PC-3 (cell line): ENCODE measurements at regions not wholly inside any gene's neighbourhood (a gene's known extent, or its start where the extent isn't known, plus 50 kb on each side); places are given as distances from the start of the nearest gene placed in this dataset.

ENCODE experiments used
- ATAC-seq: fragments of 200-7000 bp; cut with Tn5 transposase; 2 replicates; pipeline ENCODE4 v1.9.1; 2020; ENCODE audit warnings: mild to moderate bottlenecking, moderate library complexity
- BruUV-seq: library from RNA; stranded (reverse); fragments of 400-500 nt; replicated peaks from 2 replicates; lab custom pipeline; 2021; lab: Mats Ljungman, UMichigan
- CTCF ChIA-PET: fragments of 300-600 bp; sonication (Branson Sonifier 250); formaldehyde crosslinking; loops from one replicate; lab custom pipeline; 2022; ENCODE audit warnings: antibody characterized with exemption; lab: Charles Lee
- POLR2A ChIA-PET: fragments of 300-600 bp; sonication (Branson Sonifier 250); formaldehyde crosslinking; loops from one replicate; lab custom pipeline; 2022; ENCODE audit warnings: antibody characterized with exemption; ENCODE audit not compliant: unreplicated experiment; lab: Charles Lee
- DNase-seq: peaks from one replicate; pipeline ENCODE4 v3.0.0-alpha.2; 2015
- H2AFZ ChIP-seq: fragments of 300-600 bp; sonication (generic); 2 replicates; pipeline ENCODE4 v1.6.0; 2016; ENCODE audit warnings: antibody characterized with exemption, low read length
- H3F3A ChIP-seq: fragments of 300-600 bp; sonication (generic); one replicate; pipeline ENCODE4 v1.6.0; 2017; ENCODE audit warnings: antibody characterized with exemption, low read length, control low read depth, mild to moderate bottlenecking; ENCODE audit not compliant: unreplicated experiment
- H3K27ac ChIP-seq: fragments of 300-600 bp; sonication (generic); 2 replicates; pipeline ENCODE4 v1.5.1; 2016; ENCODE audit warnings: mild to moderate bottlenecking, low read length
- H3K27me3 ChIP-seq: fragments of 300-600 bp; sonication (generic); 2 replicates; pipeline ENCODE4 v1.6.1; 2016; ENCODE audit warnings: low read length, mixed read lengths
- H3K36me3 ChIP-seq: fragments of 300-600 bp; sonication (generic); 2 replicates; pipeline ENCODE4 v1.6.1; 2016; ENCODE audit warnings: low read depth, mixed run types, low read length, mixed read lengths
- H3K4me1 ChIP-seq: fragments of 300-600 bp; sonication (generic); 2 replicates; pipeline ENCODE4 v1.5.1; 2016; ENCODE audit warnings: low read length; ENCODE audit not compliant: insufficient read depth
- H3K4me2 ChIP-seq: fragments of 300-600 bp; sonication (generic); 2 replicates; pipeline ENCODE4 v1.6.0; 2016; ENCODE audit warnings: low read length
- H3K4me3 ChIP-seq: fragments of 300-600 bp; sonication (generic); 2 replicates; pipeline ENCODE4 v1.5.1; 2016; ENCODE audit warnings: mild to moderate bottlenecking, low read length, mixed read lengths
- H3K79me2 ChIP-seq: fragments of 300-600 bp; sonication (generic); 2 replicates; pipeline ENCODE4 v1.6.1; 2017; ENCODE audit warnings: low read length, mixed read lengths
- H3K9ac ChIP-seq: fragments of 300-600 bp; sonication (generic); 2 replicates; pipeline ENCODE4 v1.6.0; 2016; ENCODE audit warnings: mild to moderate bottlenecking, low read length
- H3K9me2 ChIP-seq: fragments of 300-600 bp; sonication (generic); replicated peaks from 2 replicates; pipeline ENCODE4 v1.6.1; 2016; ENCODE audit warnings: mixed run types, low read length, mixed read lengths
- H3K9me3 ChIP-seq: fragments of 300-600 bp; sonication (generic); 2 replicates; pipeline ENCODE4 v1.6.1; 2016; ENCODE audit warnings: low read length, mixed read lengths
- H4K20me1 ChIP-seq: fragments of 300-600 bp; sonication (generic); 2 replicates; pipeline ENCODE4 v1.6.1; 2016; ENCODE audit warnings: low read length, mixed read lengths
- CTCF ChIP-seq: fragments of 300-600 bp; sonication (generic); conservative IDR thresholded peaks from 2 replicates; pipeline ENCODE4 v1.5.1; 2017; ENCODE audit warnings: antibody characterized with exemption, low read depth, mild to moderate bottlenecking, low read length
- EZH2 ChIP-seq: fragments of 300-600 bp; sonication (generic); IDR thresholded peaks from one replicate; pipeline ENCODE4 v1.6.1; 2017; ENCODE audit warnings: antibody characterized with exemption, mild to moderate bottlenecking, low read length; ENCODE audit not compliant: unreplicated experiment
- EZH2phosphoT487 ChIP-seq: fragments of 300-600 bp; sonication (generic); IDR thresholded peaks from 2 replicates; pipeline ENCODE4 v1.6.1; 2018; ENCODE audit warnings: mild to moderate bottlenecking, antibody characterized with exemption, low read length, borderline replicate concordance
- intact Hi-C: fragments of 100-400 bp; cut with micrococcal nuclease; formaldehyde crosslinking; loops from 2 replicates; pipeline ENCODE4 v1.9.0; 2023

DNA sequence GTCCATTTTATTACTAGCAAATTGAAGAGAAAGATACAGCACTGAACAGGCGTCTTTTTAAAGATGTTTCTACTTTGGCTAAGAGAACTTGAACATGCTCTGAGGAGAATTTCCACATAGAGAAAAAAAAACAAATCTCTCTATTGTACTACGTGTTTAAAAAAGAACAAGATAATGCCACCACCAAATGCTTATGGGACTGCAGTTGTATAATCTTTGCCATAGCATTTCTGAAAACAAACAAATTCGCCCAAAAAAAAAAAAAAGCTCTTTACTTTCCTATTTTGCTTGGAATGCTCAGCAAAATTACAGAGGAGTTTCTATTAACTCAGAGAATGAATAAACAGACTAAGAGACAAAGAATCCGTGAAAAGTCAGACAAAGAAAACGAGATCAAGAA is 114.2 kb downstream of the CNTN3 start:
- no peak for ATAC-seq
- BruUV-seq: no TSS peak
- intact Hi-C loops: no loop called here
- Histone ChIP-seq H3K9ac (no peak overlapping the region), H3K36me3 (no peaks in the 10 kb centered on the region), H4K20me1 (no peaks in the 10 kb centered on the region), H3K9me3 (peaks cover 13% of the 10 kb centered on the region; the same call in 1 of the 2 replicates), H3K4me3 (no peak overlapping the region), H3F3A (no peaks in the 10 kb centered on the region), H3K79me2 (no peaks in the 10 kb centered on the region), H3K4me2 (no peak overlapping the region), H3K9me2 (no peaks in the 10 kb centered on the region), H3K4me1 (no peaks in the 10 kb centered on the region), H2AFZ (no peak overlapping the region), H3K27me3 (no peaks in the 10 kb centered on the region), H3K27ac (no peak overlapping the region)
- ChIA-PET POLR2A (no interaction called here), CTCF (no interaction called here)
- DNase-seq: no peak
- no peak for TF ChIP-seq CTCF
- no peak for TF ChIP-seq EZH2
- TF ChIP-seq EZH2phosphoT487: no peak

GRCh38 chr3:74491874-74492273 is 122.6 kb downstream of the CNTN3 start:
- Histone ChIP-seq H3F3A (no peaks in the 10 kb centered on the region), H3K27me3 (no peaks in the 10 kb centered on the region), H3K9me3 (peaks cover 39% of the 10 kb centered on the region), H3K4me1 (no peaks in the 10 kb centered on the region), H3K27ac (no peak overlapping the region), H4K20me1 (no peaks in the 10 kb centered on the region), H2AFZ (no peak overlapping the region), H3K9me2 (no peaks in the 10 kb centered on the region), H3K4me3 (no peak overlapping the region), H3K4me2 (no peak overlapping the region), H3K79me2 (no peaks in the 10 kb centered on the region), H3K9ac (no peak overlapping the region), H3K36me3 (no peaks in the 10 kb centered on the region)
- ChIA-PET POLR2A (no interaction called here), CTCF (no interaction called here)
- ATAC-seq: no peak
- no TSS peak for BruUV-seq
- TF ChIP-seq EZH2phosphoT487: no peak
- intact Hi-C loops: no loop called here
- DNase-seq: no peak

DNA sequence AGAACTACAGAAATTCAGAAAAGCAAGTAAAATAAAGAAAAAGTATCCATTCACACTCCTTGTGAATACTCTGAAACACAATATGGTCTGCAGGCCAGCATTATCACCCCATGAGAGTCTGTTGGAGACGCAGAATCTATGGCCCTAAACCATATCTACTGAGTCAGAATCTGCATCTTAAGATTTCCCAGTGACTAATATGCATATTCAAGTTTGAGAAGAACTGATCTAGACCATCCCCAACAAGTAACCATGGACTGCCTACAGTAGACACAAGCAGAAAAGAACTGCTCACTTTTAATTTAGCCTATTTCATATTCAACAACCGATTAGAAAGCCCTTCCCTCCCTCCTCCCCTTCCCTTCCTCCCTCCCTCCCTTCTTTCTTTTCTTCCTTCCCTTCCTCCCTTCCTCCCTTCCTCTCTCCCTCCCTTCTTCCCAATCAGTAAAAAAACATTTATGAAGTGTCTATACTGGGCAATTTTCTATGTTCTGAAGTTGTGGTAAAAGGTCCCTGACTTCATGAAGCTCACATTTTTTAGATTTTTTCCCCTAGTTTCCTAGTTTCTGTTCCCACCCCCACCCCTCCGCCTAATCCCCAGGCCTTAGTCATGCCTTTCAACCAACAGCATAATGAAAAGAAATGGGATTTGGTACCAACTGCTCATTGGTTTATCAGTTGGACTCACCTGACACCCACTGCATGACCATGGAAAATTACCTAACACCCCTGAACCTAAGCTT is 125.2 kb downstream of the CNTN3 start:
- no peak for DNase-seq
- no peak overlapping the region for H3K27ac ChIP-seq
- H3K9me3 ChIP-seq: peaks cover 39% of the 10 kb centered on the region
- CTCF ChIA-PET: no interaction called here
- H3K27me3 ChIP-seq: no peaks in the 10 kb centered on the region
- no peak overlapping the region for H3K9ac ChIP-seq
- intact Hi-C loops: no loop called here
- H3K4me2 ChIP-seq: no peak overlapping the region
- TF ChIP-seq EZH2phosphoT487: no peak
- TF ChIP-seq EZH2: no peak
- TF ChIP-seq CTCF: no peak
- H3K4me3 ChIP-seq: no peak overlapping the region
- POLR2A ChIA-PET: no interaction called here
- no peaks in the 10 kb centered on the region for H3K36me3 ChIP-seq
- no peak overlapping the region for H2AFZ ChIP-seq
- H3K9me2 ChIP-seq: no peaks in the 10 kb centered on the region
- no peaks in the 10 kb centered on the region for H4K20me1 ChIP-seq
- no peaks in the 10 kb centered on the region for H3F3A ChIP-seq
- ATAC-seq: no peak
- no peaks in the 10 kb centered on the region for H3K4me1 ChIP-seq
- no TSS peak for BruUV-seq
- H3K79me2 ChIP-seq: no peaks in the 10 kb centered on the region
